Right lobe of liver (tissue), 6 donors: ENCODE measurements at regions not wholly inside any gene's neighbourhood (a gene's known extent, or its start where the extent isn't known, plus 50 kb on each side); places are given as distances from the start of the nearest gene placed in this dataset.

Source experiments
- ATAC-seq, 4 donors: fragments of 200-7000 bp; cut with Tn5 transposase; one replicate each; pipeline ENCODE4 v1.9.1; 2020; ENCODE audit warnings: mild to moderate bottlenecking in 4 of 4, moderate library complexity in 4 of 4
- DNase-seq, 3 donors: peaks; one replicate each; pipeline ENCODE4 v3.0.0-alpha.2; 2020
- H3K27ac ChIP-seq, 3 donors: fragments of 200-600 bp; one replicate each; pipeline ENCODE4 v1.8.0; 2022
- H3K27me3 ChIP-seq, 2 donors: fragments of 200-600 bp; one replicate each; pipeline ENCODE4 v1.8.0; 2022
- H3K36me3 ChIP-seq, 4 donors: fragments of 200-600 bp; sonication (generic) in 1 of 4; one replicate each; pipeline versions ENCODE4 v1.5.1 to v1.8.0; 2017 to 2022; ENCODE audit warnings: control low read depth in 1 of 4
- H3K4me1 ChIP-seq, 4 donors: fragments of 200-600 bp; sonication (generic) in 1 of 4; one replicate each; pipeline versions ENCODE4 v1.5.1 to v1.8.0; 2017 to 2022; ENCODE audit warnings: control low read depth in 1 of 4
- H3K4me3 ChIP-seq, 3 donors: fragments of 200-600 bp; one replicate each; pipeline ENCODE4 v1.8.0; 2022
- H3K9me3 ChIP-seq, 4 donors: fragments of 200-600 bp; sonication (generic) in 1 of 4; one replicate each; pipeline versions ENCODE4 v1.5.1 to v1.8.0; 2017 to 2022; ENCODE audit warnings: control low read depth in 1 of 4
- CTCF ChIP-seq, 4 donors: fragments of 200-600 bp in 3 of 4; fragments of 450-650 bp in 1 of 4; IDR thresholded peaks; one replicate each; pipeline versions ENCODE4 v1.5.1 to v1.8.0; 2016 to 2022; ENCODE audit warnings: antibody characterized with exemption in 4 of 4, mild to moderate bottlenecking in 2 of 4
- POLR2A ChIP-seq: fragments of 450-650 bp; IDR thresholded peaks from one replicate; pipeline ENCODE4 v1.6.1; 2017; ENCODE audit warnings: antibody characterized with exemption, mild to moderate bottlenecking
- WGBS: methylation state at CpG from one replicate; pipeline ENCODE4 v1.1.6; 2018; ENCODE audit warnings: low coverage, low lambda C conversion rate; ENCODE audit not compliant: insufficient coverage; ENCODE audit errors: missing lambda C conversion rate; 5-methylcytosine and 5-hydroxymethylcytosine counted together
- intact Hi-C, 2 donors: fragments of 100-400 bp; cut with DNase I; formaldehyde crosslinking; loops; one replicate each; pipeline versions ENCODE4 v1.11.2 to v1.14.1; 2022
- donor health status: DM: no; HTN: yes; CAD: no.
- donor health status: DM: no; HTN: no; CAD: no.
- donor health status: DM: no; HTN: no; CAD: no.
- donor health status: DM: no; HTN: yes; CAD: no.
- donor health status: DM: no; HTN: yes; CAD: no.

GRCh38 chr2:145984580-145984979 is 1464.7 kb upstream of the ZEB2 start:
- ATAC-seq (peak in 1 of 4 donors; percentile 21), DNase-seq (no peak)
- WGBS: 50% methylated on average over 2 of the region's 2 CpGs
- Histone ChIP-seq H3K27me3 (no peaks in the 10 kb centered on the region), H3K4me1 (no peaks in the 10 kb centered on the region), H3K36me3 (no peaks in the 10 kb centered on the region), H3K9me3 (no peaks in the 10 kb centered on the region), H3K4me3 (no peak overlapping the region), H3K27ac (no peak overlapping the region)
- TF ChIP-seq POLR2A: no peak
- no peak for TF ChIP-seq CTCF (IDR thresholded peaks at IDR 0.05)
- intact Hi-C loops: no loop called here

GRCh38 chr2:145980318-145980717 is 1460.4 kb upstream of the ZEB2 start:
- ATAC-seq (no peak), DNase-seq (no peak)
- no peaks in the 10 kb centered on the region for H3K27me3 ChIP-seq
- no peak overlapping the region for H3K27ac ChIP-seq
- H3K4me1 ChIP-seq: no peaks in the 10 kb centered on the region
- intact Hi-C loops: no loop called here
- no peaks in the 10 kb centered on the region for H3K9me3 ChIP-seq
- no peaks in the 10 kb centered on the region for H3K36me3 ChIP-seq
- WGBS: 87% methylated on average over 2 of the region's 2 CpGs
- no peak overlapping the region for H3K4me3 ChIP-seq
- TF ChIP-seq POLR2A (no peak), CTCF (IDR thresholded peaks at IDR 0.05) (no peak)

- TF ChIP-seq CTCF (IDR thresholded peaks at IDR 0.05): no peak
- no peak for TF ChIP-seq POLR2A
- intact Hi-C loops: no loop called here
- H3K4me1 ChIP-seq: no peaks in the 10 kb centered on the region
- H3K9me3 ChIP-seq: no peaks in the 10 kb centered on the region
- 30% methylated on average over 3 of the region's 3 CpGs for WGBS
- H3K27me3 ChIP-seq: no peaks in the 10 kb centered on the region
- H3K4me3 ChIP-seq: no peak overlapping the region
- no peak for ATAC-seq
- H3K36me3 ChIP-seq: no peaks in the 10 kb centered on the region
- H3K27ac ChIP-seq: no peak overlapping the region
- no peak for DNase-seq
Measured at GRCh38 chr2:145975406-145975805, 1455.5 kb upstream of the ZEB2 start.

- DNase-seq: no peak
- H3K4me1 ChIP-seq: no peaks in the 10 kb centered on the region
- TF ChIP-seq POLR2A: no peak
- no peak for TF ChIP-seq CTCF (IDR thresholded peaks at IDR 0.05)
- no peaks in the 10 kb centered on the region for H3K9me3 ChIP-seq
- 55% methylated on average over 1 of the region's 1 CpG for WGBS
- no peak overlapping the region for H3K4me3 ChIP-seq
- ATAC-seq: no peak
- no peaks in the 10 kb centered on the region for H3K27me3 ChIP-seq
- no peaks in the 10 kb centered on the region for H3K36me3 ChIP-seq
- intact Hi-C loops: no loop called here
- H3K27ac ChIP-seq: no peak overlapping the region
Measured at GRCh38 chr2:145961846-145962245, 1441.9 kb upstream of the ZEB2 start.
